Epithelial cell of esophagus (primary cell): ENCODE measurements at regions not wholly inside any gene's neighbourhood (a gene's known extent, or its start where the extent isn't known, plus 50 kb on each side); places are given as distances from the start of the nearest gene placed in this dataset.

Source experiments
- DNase-seq: peaks from one replicate; pipeline ENCODE4 v3.0.0; 2010; ENCODE audit warnings: low read depth
- H3K4me3 ChIP-seq: 2 replicates; pipeline ENCODE4 v1.5.1; 2011; ENCODE audit warnings: mild to moderate bottlenecking, low read length, control low read depth
- CTCF ChIP-seq: IDR thresholded peaks from 2 replicates; pipeline ENCODE4 v1.5.1; 2011; ENCODE audit warnings: low read depth, mild to moderate bottlenecking, low read length, control low read depth, inconsistent platforms; ENCODE audit not compliant: insufficient read depth; ENCODE audit errors: missing control alignments

DNA sequence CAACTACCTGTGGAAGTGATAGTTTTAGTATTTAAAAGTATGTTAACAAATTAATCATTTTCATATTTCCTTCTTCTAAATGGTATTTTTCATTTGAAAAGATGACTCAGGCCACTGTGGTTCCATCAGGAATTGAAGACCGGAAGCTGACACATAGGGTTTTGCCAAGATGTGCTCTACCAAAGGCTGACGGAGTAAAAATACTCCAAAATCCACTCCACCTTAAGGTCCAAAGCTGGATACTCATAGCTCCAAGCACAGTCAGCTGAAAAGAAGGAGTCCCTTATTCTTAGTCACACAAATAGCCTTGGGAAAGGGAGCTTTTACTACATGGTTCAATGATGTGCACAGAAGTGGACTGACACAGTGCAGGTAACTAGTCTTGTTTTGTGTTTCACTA lies 472.0 kb downstream of the ARAP2 start:
- no peak for TF ChIP-seq CTCF
- peak; percentile 91 for DNase-seq
- H3K4me3 ChIP-seq = no peak overlapping the region

GRCh38 chr4:35789899-35790574 lies 454.3 kb downstream of the ARAP2 start:
- no peak overlapping the region for H3K4me3 ChIP-seq
- no peak for TF ChIP-seq CTCF
- DNase-seq = no peak

DNA sequence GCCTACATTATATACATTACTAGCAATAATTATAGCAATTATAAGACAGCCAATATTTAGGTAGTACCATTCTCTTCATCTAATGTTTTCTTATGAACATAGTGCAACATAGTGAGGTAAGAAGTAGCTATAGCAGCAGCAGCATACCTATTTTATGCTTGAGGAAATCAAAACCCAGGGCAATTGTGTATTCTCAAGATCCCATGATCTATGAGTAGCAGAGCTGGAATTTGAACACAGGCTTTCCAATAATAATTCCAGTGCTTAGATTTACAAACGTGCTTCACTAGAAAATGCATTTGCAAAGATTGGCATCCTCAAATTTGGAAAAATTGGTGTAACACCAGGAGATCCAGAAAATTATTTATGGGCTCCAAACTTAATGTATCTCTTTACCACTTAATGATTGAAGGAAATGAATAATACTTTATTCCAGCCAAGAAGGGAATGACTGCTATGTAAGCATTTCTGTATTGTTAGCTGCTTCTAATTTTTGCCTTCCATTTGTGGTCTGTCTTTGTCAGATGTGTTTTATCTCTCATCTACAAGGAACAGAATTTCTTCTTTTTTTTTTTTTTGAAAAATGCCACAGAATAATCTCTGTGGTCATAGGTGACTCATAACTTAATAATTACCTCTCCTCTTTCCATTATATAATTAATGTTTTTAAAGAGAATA lies 451.1 kb downstream of the ARAP2 start:
- peak; percentile 13 for DNase-seq
- H3K4me3 ChIP-seq = no peak overlapping the region
- TF ChIP-seq CTCF = no peak

GRCh38 chr4:35793766-35794165 lies 450.5 kb downstream of the ARAP2 start:
- no peak overlapping the region for H3K4me3 ChIP-seq
- no peak for TF ChIP-seq CTCF
- DNase-seq = no peak

GRCh38 chr4:35800669-35801068 lies 443.6 kb downstream of the ARAP2 start:
- no peak for DNase-seq
- TF ChIP-seq CTCF = no peak
- H3K4me3 ChIP-seq = no peak overlapping the region

DNA sequence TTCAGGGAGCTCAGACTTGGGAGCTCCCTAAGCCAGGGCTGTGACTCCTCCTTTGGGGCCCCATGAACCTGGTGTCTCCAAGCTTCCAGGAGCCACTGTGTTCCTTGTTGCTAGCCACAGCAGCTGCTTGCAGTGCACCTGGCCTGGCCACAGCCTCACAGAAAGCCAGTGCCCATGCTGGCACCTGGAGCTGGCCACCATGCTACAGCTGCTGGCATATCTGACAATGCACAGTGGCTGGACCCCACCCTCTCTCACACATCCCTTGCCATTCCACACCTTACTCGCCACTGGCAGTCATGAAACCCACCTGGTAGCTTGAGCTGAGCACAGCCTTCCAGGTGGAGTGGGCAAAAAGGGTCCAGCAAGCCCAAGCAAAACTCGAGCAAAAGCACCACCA lies 441.7 kb downstream of the ARAP2 start:
- DNase-seq = no peak
- TF ChIP-seq CTCF = no peak
- no peak overlapping the region for H3K4me3 ChIP-seq

GRCh38 chr4:35818520-35818919 lies 425.8 kb downstream of the ARAP2 start:
- TF ChIP-seq CTCF = no peak
- peak; percentile 21 for DNase-seq
- no peak overlapping the region for H3K4me3 ChIP-seq
